ENCODE measurements at regions not wholly inside any gene's neighbourhood (a gene's known extent, or its start where the extent isn't known, plus 50 kb on each side); places are given as distances from the start of the nearest gene placed in this dataset.

GRCh38 chr14:44041700-44042099 is 465.4 kb downstream of the FSCB start:
- H3K9me3 ChIP-seq, result no peaks in the 10 kb centered on the region
- no peak for TF ChIP-seq CTCF (IDR thresholded peaks at IDR 0.05)
- no peak overlapping the region for H3K27ac ChIP-seq
- H3K36me3 ChIP-seq, result no peaks in the 10 kb centered on the region
- no peaks in the 10 kb centered on the region for H3K4me1 ChIP-seq (ENCODE audit: control insufficient read depth in 1 of 2, low read depth in 2 of 2)
- no peak overlapping the region for H3K4me3 ChIP-seq
- ATAC-seq (ENCODE audit: insufficient number of reproducible peaks, low FRiP score, low read depth) (no peak), DNase-seq (ENCODE audit: low spot score) (no peak)
- no peaks in the 10 kb centered on the region for H3K27me3 ChIP-seq (replicated peaks; ENCODE audit: insufficient read depth)

- H3K27ac ChIP-seq, result no peak overlapping the region
- H3K27me3 ChIP-seq (replicated peaks; ENCODE audit: insufficient read depth), result no peaks in the 10 kb centered on the region
- H3K9me3 ChIP-seq, result no peaks in the 10 kb centered on the region
- DNase-seq (ENCODE audit: low spot score) (no peak), ATAC-seq (ENCODE audit: insufficient number of reproducible peaks, low FRiP score, low read depth) (no peak)
- H3K4me1 ChIP-seq (ENCODE audit: control insufficient read depth in 1 of 2, low read depth in 2 of 2), result no peaks in the 10 kb centered on the region
- H3K36me3 ChIP-seq, result no peaks in the 10 kb centered on the region
- TF ChIP-seq CTCF (IDR thresholded peaks at IDR 0.05), result no peak
- no peak overlapping the region for H3K4me3 ChIP-seq
Measured at GRCh38 chr14:44040561-44040960, 466.5 kb downstream of the FSCB start.

GRCh38 chr14:44036248-44036647 is 470.8 kb downstream of the FSCB start:
- H3K27ac ChIP-seq, result no peak overlapping the region
- no peak for DNase-seq (ENCODE audit: low spot score)
- H3K27me3 ChIP-seq (replicated peaks; ENCODE audit: insufficient read depth), result no peaks in the 10 kb centered on the region
- no peaks in the 10 kb centered on the region for H3K9me3 ChIP-seq
- H3K4me1 ChIP-seq (ENCODE audit: control insufficient read depth in 1 of 2, low read depth in 2 of 2), result no peaks in the 10 kb centered on the region
- TF ChIP-seq CTCF (IDR thresholded peaks at IDR 0.05), result no peak
- H3K4me3 ChIP-seq, result no peak overlapping the region
- ATAC-seq (ENCODE audit: insufficient number of reproducible peaks, low FRiP score, low read depth), result no peak
- H3K36me3 ChIP-seq, result no peaks in the 10 kb centered on the region

- no peak for ATAC-seq (ENCODE audit: insufficient number of reproducible peaks, low FRiP score, low read depth)
- TF ChIP-seq CTCF (IDR thresholded peaks at IDR 0.05), result no peak
- H3K9me3 ChIP-seq, result no peaks in the 10 kb centered on the region
Measured at GRCh38 chr14:44035707-44036106, 471.4 kb downstream of the FSCB start.

GRCh38 chr14:44030831-44031383 is 476.2 kb downstream of the FSCB start:
- H3K4me1 ChIP-seq (ENCODE audit: control insufficient read depth in 1 of 2, low read depth in 2 of 2), result no peaks in the 10 kb centered on the region
- no peak overlapping the region for H3K4me3 ChIP-seq
- no peak overlapping the region for H3K27ac ChIP-seq
- no peak for ATAC-seq (ENCODE audit: insufficient number of reproducible peaks, low FRiP score, low read depth)
- no peaks in the 10 kb centered on the region for H3K27me3 ChIP-seq (replicated peaks; ENCODE audit: insufficient read depth)
- DNase-seq (ENCODE audit: low spot score), result no peak
- no peak for TF ChIP-seq CTCF (IDR thresholded peaks at IDR 0.05)
- H3K9me3 ChIP-seq, result no peaks in the 10 kb centered on the region
- H3K36me3 ChIP-seq, result no peaks in the 10 kb centered on the region

More at GRCh38 chr14:44035707-44036106, 471.4 kb downstream of the FSCB start:
- no peak for DNase-seq (ENCODE audit: low spot score)
- Histone ChIP-seq H3K27ac (no peak overlapping the region), H3K27me3 (replicated peaks; ENCODE audit: insufficient read depth) (no peaks in the 10 kb centered on the region), H3K36me3 (no peaks in the 10 kb centered on the region), H3K4me3 (no peak overlapping the region), H3K4me1 (ENCODE audit: control insufficient read depth in 1 of 2, low read depth in 2 of 2) (no peaks in the 10 kb centered on the region)

All from thoracic aorta (tissue), 2 donors.